T-helper 17 cell (primary cell): ENCODE measurements at regions not wholly inside any gene's neighbourhood (a gene's known extent, or its start where the extent isn't known, plus 50 kb on each side); places are given as distances from the start of the nearest gene placed in this dataset.
"Not testable (repeated sequence)": the region's sequence is repeated elsewhere in the genome, so short reads cannot be mapped to it uniquely, and the experiment has no call there.

ENCODE experiments used
- ATAC-seq: fragments of 150-1000 bp; cut with Tn5 transposase; 2 replicates; pipeline ENCODE4 v1.10.0; 2021; ENCODE audit warnings: mild to moderate bottlenecking, moderate library complexity
- DNase-seq, 3 donors: peaks; one replicate each; pipeline versions ENCODE4 v3.0.0 to v3.0.0-alpha.2; 2020 to 2021
- H3K9me3 ChIP-seq: one replicate; pipeline ENCODE4 v1.7.0; 2013; ENCODE audit warnings: low read length, mild to moderate bottlenecking; ENCODE audit not compliant: control insufficient read depth, poor library complexity, severe bottlenecking
- H3K27ac Mint-ChIP-seq: one replicate; pipeline ENCODE4 v1.8.0; 2022; ENCODE audit warnings: mild to moderate bottlenecking, moderate library complexity, mixed read lengths
- H3K27me3 Mint-ChIP-seq: one replicate; pipeline ENCODE4 v1.8.0; 2022; ENCODE audit warnings: mixed read lengths
- H3K36me3 Mint-ChIP-seq: one replicate; pipeline ENCODE4 v1.8.0; 2022; ENCODE audit warnings: low read depth, mixed read lengths
- H3K4me1 Mint-ChIP-seq: one replicate; pipeline ENCODE4 v1.8.0; 2022; ENCODE audit warnings: mild to moderate bottlenecking, mixed read lengths
- H3K4me3 Mint-ChIP-seq: one replicate; pipeline ENCODE4 v1.8.0; 2022; ENCODE audit warnings: mild to moderate bottlenecking, moderate library complexity, mixed read lengths

DNA sequence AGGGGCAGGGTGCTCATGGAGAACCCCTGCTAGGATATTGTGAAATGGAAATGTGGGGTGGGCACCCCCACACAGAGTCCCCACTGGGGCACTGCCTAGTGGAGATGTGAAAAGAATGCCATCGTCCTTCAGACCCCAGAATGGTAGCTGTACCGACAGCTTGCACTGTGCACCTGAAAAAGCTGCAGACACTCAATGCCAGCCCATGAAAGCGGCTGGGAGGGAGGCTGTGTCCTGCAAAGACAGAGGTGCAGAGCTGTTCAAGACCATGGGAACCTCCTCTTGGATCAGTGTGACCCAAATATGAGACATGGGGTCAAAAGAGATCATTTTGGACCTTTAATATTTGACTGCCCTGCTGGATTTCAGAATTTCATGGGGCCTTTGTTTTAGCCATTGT, 724.2 kb downstream of the FOXD4L5 start:
- peak in 1 of 3 donors; percentile 4 for DNase-seq
- H3K4me1 Mint-ChIP-seq, H3K27ac Mint-ChIP-seq, H3K9me3 ChIP-seq, H3K36me3 Mint-ChIP-seq, ATAC-seq, H3K4me3 Mint-ChIP-seq, H3K27me3 Mint-ChIP-seq: not testable (repeated sequence)
